Adrenal gland (tissue), 5 donors: ENCODE measurements at regions not wholly inside any gene's neighbourhood (a gene's known extent, or its start where the extent isn't known, plus 50 kb on each side); places are given as distances from the start of the nearest gene placed in this dataset.

Experiments
- POLR2A ChIP-seq, 2 donors: fragments of 450-650 bp; IDR thresholded peaks; one replicate each; pipeline ENCODE4 v1.6.1; 2017; ENCODE audit warnings: antibody characterized with exemption in 2 of 2, mild to moderate bottlenecking in 2 of 2, moderate library complexity in 1 of 2
- TF ChIP-seq, protein P1 (sequence below), 6 experiments: fragments of 450-650 bp in 4 of 6; fragments of 200-600 bp in 2 of 6; sonication (generic) in 1 of 6; IDR thresholded peaks; 1 replicate in 5 of 6; 2 replicates in 1 of 6; pipeline versions ENCODE4 v1.5.1 to v1.8.0; 2016 to 2021; ENCODE audit warnings: antibody characterized with exemption in 6 of 6, mild to moderate bottlenecking in 2 of 6, moderate library complexity in 1 of 6
- donor health status: DM: no; HTN: no; CAD: no.

GRCh38 chr21:28607545-28607944, 385.1 kb downstream of the LTN1 start:
- TF ChIP-seq, protein P1, sequence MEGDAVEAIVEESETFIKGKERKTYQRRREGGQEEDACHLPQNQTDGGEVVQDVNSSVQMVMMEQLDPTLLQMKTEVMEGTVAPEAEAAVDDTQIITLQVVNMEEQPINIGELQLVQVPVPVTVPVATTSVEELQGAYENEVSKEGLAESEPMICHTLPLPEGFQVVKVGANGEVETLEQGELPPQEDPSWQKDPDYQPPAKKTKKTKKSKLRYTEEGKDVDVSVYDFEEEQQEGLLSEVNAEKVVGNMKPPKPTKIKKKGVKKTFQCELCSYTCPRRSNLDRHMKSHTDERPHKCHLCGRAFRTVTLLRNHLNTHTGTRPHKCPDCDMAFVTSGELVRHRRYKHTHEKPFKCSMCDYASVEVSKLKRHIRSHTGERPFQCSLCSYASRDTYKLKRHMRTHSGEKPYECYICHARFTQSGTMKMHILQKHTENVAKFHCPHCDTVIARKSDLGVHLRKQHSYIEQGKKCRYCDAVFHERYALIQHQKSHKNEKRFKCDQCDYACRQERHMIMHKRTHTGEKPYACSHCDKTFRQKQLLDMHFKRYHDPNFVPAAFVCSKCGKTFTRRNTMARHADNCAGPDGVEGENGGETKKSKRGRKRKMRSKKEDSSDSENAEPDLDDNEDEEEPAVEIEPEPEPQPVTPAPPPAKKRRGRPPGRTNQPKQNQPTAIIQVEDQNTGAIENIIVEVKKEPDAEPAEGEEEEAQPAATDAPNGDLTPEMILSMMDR (IDR thresholded peaks at IDR 0.05), result no peak
- TF ChIP-seq POLR2A (IDR thresholded peaks at IDR 0.05), result no peak
